ENCODE measurements at regions not wholly inside any gene's neighbourhood (a gene's known extent, or its start where the extent isn't known, plus 50 kb on each side); places are given as distances from the start of the nearest gene placed in this dataset.
A peak's percentile ranks its signal among the peaks of the same experiment; 100 is the strongest.

DNA sequence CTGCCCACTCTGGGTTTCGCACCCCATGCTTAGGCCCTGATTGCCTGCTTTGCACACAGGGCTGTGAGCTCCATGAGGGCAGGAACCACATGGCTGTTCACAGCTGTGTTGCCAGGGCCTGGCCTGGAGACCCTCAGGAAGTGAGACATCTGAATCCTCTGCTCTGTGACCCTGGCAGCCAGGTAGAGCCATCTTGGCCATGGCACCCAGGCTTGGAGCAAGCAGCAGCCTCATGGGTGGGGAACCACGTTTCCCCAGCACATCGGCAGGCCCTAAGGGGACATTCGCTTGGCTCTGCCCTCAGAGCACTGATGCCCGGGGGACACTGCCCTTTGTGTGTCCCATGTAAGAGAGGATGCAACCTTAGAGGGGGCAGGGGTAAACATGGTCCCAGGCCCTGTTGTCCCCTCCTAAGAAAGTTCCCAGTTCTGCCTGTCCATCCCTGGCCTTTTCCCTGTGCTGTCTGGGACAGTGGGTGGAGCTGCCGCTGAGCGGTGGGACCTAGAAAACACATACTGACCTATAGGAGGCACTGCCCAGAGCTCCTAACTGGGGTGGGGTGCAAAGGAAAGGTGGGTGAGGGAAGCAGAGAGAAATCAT is 144.1 kb upstream of the IER5L start:
- DNase-seq, result no peak

DNA sequence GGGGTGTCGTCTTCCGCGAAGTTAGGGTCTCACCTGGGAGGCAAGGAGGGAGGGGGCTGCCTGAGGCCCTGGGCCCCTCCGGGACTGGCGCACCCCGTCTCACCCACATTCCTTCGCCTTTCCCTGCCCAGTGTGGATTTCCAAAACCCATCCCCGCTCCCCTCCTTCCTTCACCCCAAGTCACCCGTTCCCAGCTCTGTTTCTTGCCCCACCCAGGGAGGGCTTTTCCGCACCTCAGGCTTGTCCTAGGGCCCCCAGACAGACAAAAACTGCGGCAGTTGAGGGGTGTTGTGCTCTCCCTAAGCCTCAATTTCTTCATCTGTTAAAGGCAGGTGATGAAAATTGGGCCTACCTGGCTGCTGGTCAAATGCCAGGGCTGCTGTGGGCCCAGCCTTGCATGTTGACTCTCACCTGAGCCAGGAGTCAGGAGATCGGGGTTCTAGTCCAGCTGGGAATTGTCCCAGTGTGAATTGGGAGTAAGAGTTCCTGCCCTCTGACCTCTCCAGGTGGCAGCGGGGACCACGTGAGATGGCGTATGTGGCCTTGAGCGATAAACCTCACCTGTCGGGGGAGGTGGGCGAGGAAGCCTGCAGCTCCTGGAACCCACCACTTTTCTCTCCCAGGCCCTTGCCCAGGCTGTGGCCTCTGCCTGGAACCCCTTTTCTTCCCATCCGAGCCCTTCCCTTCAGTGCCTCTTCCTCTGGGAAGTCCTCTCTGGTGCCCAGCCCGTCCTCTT is 143.4 kb upstream of the IER5L start:
- no peak for DNase-seq

DNA sequence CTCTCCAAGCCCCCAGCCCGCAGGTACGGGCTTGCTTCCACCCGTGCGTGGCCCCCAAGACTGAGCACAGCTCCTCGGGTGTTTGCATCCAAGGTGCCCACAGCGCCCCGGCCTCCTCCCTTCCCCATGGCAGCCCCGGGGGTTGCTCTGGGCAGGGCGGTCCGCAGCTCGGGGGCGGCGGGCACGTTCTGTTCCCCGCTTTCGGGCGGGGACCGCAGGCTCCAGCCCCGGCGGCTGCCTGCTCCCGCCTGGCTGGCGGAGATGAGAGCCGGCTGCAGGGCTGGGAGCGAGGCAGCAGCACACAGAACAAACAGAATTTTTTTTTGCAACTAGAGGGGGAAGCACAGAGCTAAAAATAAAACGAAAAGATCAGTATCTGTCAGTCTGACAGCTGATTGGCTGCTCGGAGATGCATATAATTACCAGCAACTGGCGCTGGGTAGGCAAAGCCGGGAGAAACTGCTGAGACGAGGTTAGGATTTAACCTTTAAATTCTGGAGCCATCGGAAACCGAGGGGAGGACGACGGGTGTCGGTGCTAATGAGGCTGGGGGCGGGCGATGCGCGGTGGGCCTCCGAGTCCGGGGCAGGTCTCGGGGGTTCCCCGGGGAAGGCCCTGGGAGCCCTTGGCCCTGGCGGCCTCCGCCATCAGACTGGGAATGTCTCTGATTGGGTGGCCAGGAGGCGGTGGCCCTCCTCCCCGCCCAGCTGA is 142.7 kb upstream of the IER5L start:
- DNase-seq, result peak; percentile 69 to 75

DNA sequence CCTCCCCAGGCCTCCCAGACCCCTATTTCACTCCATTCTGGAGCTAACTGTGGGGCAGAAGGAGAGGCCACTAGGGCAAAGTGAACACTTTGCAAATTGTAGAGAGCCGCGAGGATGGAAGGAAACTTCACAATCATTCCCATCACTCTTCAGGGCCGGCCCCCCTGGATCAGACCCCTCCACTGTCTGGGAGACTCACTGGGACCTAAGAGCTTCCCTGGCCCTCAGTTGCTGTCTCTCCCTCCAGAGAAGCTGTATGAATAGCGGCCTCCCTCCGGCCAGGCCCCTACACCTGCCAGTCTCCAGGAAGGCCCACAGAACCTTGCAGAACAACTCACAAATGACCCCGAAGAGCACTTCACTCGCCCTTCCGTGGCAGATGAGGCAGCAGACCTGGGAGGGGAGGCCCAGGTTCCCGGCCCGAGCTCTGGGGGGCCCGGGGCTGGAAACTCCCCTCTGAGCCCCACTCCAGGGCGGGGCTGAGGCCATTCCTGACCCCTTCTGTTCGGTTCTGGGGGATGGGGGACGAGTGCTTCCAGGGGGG is 141.9 kb upstream of the IER5L start:
- no peak for DNase-seq

DNA sequence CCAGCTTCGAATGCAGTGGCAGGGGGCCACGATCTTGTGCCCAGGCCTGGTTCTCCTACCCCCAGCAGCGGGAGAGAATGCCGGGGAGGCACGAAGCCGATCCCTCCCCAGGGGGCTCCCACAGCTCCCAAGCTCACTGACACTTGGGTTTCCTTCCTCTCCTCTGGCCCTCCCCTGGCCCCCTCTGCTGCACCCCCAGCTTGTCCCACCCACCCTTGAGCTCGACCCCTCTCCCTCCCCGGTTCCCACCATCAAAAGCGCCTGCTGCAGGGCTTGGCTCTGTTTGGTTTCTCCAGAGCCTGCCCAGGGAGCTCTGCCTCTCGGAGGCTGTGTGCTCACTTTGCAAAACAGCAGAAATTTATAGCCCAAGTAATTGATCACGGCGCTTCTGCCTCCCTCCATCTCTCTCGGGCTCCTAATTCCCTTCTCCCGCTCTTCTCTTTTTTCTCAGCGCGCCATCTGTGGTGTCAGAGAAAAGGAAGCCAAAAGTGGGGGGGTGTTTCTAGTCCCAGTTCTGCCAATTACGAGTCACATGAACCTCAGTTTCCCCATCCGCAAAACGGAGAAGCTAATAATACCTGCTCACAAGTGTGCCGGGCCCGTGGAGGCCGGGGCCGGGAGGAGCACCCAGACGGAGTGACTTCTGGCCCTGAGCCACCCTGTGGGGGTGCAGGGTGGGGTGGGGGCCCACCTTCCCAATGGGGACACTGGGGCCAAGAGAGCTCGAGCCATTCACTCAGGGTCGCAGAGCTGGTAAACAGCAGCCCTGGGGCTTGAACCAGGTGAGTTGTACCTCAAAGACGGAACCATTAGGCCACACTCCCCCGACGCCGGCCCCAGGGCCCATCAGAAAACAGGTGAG is 141.2 kb upstream of the IER5L start:
- DNase-seq, result no peak

DNA sequence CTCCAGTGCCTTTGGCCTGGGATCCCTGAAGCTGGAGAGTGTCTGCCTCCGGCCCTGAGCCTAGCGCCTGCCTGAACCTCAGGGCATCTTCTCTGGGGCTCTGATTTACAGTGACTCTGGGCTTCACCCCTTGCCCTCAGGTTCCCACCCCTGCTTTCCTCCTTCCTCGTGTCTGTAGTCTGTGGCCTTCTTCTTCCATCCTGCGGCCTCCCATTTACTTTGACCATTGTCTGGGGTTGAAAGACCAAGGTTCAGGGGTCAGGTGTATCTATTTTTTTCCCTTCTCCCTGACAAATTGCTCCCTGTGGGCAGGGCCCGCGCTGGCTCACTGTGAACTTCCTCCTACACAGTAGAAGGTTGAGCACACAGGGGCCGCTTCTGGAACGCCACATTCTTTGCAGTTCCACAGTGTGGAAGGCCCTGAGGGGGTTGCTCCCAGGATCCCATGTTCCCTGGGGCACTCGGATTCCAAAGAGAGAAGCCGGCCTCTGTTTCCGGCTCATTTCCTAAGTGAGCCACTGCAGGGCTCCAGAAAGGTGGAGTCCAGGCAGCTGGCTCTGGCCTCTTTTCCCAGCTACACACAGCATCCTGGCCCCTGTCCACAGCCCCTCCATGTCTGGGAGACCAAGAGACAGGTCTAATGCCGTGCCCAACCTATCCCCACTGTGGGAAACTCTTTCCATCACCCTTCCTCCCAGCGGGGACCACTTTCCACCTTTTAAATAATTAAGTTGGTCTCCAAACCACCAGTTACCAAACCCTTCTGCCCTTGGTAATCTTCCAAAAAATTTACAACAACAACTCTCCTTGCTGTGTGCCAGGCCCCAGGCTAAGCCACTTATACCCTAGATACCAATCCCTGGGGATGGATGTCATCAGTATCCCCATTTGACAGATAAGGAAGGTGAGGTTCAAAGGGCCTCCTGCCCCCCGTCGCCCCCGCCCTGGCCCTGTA is 140.3 kb upstream of the IER5L start:
- no peak for DNase-seq

DNA sequence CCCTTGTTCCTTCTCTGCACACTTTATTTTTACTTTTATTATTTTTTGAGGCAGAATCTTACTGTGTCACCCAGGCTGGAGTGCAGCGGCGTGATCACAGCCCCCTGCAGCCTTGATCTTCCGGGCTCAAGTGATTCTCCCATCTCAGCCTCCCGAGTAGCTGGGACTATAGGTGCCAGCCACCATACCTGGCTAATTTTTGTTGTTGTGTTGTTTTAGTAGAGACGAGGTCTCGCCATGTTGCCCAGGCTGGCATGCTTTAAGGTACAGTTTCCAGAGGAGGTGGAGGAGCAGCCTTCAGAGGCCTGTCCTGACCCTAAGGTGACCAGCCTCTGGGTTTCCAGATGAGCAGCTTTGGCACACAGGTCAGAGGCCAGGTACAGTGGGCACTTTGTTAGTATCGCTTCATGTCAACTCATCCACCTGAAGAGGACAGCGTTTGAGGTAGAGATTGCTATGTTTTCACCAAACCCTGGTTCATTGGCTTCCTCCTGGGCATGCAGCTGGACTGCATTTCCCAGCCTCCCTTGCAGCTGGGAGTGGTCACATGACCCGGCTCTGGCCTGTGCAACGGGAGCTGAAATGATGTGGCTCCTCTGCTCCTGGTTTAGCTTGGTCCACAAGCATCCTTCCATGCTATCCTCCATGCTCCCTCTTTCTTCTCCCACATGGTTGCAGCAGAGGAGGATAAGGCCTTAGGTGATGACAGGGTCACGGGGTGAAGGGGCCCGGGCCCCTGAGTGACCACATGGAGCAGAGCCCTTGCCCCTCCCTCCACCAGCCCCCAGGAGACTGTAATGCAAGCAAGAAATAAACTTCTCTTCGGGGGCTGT is 139.3 kb upstream of the IER5L start:
- DNase-seq, result no peak

DNA sequence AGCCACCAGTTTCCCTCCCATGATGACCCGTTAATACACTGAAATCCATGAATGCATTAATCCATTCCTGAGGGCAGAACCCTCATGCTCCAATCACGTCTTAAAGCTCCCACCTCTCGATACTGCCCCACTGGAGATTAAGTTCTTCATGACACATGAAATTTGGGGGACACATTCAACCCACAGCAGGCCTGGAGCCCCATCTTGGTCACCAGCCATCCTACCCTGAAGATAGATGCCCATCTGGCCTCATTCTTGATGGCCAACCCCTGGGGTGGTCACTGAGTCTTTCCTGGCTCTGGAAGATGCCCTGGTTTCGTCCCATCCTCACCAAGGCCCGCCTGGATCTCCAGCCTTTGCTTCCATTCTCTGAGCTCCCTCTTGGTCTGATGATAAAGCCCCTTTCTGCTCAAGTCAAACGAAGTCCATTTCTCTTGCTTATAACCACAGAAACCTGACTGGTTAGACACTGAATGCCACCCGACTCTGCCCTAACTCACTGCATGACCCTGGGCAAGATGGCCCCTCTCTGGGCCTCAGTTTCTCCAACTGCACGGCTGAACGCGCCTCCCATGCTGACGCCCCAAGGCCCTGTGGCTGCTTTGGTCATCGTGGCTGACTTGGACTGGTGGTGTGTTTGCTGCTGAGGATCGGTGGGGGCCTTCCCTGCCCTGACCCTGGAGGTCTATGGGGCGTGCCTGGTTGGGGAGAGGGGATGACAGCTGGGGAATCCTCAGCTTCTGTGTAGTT is 138.4 kb upstream of the IER5L start:
- no peak for DNase-seq

DNA sequence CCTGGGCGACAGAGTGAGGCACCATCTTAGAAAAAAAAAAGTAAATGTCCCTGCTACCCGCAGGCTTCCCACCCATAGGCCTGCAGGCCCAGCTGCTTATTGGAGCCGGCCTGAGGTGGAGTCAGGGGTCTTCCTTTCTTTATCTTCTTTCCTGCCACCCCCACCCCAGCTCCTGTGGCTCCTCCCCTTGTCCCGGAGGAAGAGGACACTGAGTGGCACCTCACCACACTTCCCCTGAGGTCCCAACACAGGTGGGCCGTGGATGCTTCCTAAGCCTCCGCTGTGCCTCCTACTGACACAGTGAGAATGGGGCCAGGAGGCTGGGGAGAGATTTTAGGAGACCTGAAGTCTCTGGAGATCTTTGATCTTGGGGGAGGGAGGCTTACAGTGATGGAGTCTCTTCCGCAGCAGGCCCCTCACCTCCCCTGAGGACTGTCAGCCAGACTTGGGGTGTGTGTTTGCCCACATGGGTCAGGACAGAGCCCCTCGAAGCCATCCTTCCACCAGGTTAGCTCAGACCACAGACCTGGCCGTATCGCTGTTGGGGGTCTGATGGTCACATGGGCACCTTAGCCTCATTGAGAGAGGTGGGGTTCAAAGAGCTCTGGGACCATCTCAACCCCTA is 135.4 kb upstream of the IER5L start:
- no peak for DNase-seq

DNA sequence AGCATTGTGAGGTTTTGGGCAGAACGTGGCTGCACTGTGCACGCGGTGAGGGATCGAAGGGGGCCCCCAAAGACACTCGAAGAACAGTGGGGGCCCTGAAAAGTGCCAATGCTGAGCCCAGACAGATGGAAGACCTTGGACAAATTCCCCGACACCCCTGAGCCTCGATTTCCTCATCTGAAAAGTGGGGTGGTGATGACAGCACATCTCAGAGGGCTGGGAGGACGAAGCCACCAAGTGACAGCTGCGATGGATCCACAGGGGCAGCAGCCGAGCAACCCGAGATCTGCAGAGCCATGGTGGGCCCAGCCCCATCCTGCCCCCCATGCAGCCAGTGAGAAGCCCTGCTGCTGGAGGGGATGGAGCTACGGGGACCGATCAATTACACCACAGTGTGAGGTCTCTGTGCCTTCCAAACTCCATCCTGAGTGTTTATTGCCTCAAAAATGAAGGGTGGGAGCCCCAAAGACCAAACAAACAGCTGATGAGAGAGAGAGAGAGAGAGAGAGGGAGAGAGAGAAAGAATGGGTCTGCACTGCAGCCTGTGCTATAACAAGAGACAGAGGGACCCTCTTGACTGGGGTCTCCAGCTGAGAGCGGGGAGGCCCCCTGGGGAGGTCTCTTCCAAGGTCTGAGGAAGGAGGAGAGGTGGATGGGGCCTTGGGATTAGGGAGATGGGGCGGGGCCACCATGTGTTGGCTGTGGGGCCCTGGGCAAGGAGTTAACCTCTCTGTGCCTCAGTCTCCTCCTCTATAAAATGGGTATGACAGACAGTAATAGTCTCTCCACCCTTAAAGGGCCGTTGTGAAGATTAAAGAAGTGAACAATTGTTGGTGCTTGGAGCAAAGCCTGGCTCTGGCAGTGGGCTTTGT is 134.4 kb upstream of the IER5L start:
- DNase-seq, result no peak

DNA sequence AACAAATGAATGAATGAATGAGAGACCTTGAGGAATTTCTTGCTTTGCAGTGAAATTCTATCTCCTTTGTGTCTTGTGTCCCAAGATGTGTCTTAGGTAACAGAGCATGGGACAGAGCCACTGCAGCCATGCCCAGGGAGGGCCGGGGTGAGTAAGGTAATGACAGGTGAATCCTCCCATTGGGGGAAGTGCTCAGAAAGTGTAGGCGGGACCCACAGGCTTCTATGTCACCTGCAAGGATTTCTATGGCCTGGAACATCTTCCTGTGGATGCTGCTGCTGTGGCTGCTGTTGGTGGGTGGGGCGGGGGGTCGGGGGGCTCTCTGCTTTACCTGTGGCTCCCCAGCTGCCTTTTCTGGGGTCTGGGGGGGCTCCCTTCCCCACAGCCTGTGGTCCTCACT is 133.6 kb upstream of the IER5L start:
- no peak for DNase-seq

DNA sequence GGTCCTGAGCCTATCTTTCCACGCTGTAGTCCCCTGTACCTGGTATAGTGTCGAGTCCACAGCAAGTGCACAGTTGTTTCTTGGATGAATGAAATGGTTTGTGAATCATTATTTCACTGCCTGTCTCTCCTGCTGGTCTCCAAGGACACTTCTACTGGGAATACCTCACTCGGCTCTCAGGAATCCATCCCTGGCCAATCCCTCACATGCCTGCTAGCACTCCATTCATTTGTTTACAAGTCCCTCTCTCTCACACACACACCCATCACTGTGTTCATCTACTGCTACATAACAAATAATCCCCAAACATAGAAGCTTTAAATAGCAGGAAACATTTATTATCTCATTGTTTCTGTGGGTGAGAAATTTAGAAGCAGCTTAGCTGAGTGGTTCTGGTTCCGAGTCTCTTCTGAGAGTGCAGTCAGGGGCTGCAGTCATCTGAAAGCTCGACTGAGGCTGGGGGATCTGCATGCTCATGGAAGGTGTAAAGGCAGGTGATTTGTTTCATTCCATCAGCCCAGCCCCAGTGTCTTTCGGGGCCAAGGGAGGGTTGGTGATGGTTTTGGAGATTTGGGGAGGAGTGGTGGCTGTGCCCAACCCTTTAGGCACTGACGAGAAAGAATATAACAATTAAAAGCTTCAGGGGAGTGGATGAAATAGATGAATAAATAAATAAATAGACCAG is 132.7 kb upstream of the IER5L start:
- no peak for DNase-seq

DNA sequence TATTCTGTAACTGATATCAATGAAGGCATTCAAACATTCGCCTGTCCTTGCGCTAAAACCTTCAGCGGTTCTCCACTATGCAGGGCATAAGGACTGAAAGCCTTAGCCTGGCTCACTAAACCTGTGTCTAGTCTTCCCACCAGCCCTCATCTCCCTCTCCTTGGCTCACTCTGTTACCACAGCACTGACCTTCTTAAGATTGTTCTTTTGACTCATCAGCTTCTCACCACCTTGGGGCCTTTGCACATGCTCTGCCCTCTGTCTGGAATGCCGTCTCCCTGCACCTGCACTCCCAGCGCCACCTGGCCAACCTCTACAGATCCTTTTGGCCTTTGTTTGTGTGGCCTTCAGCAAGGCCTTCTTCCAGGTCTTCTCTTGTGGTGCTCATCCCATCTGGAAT is 131.8 kb upstream of the IER5L start:
- no peak for DNase-seq

DNA sequence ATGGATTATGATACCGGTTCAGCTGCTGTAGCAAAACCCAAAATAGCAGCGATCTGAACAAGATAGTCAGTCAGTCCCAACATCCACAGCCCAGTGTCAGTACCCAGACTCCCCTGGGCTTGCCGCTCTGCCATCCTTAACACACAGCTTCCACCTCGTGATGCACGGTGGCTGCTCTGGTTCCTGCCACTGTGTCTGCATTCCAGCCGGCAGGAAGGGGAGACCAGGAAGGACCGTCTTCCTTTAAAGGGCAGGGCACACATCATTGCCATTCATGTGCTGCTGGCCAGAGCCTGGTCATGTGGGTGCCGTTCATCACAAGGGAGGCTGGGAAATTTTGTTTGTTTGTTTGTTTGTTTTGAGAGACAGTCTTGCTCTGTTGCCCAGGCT is 131.0 kb upstream of the IER5L start:
- no peak for DNase-seq

DNA sequence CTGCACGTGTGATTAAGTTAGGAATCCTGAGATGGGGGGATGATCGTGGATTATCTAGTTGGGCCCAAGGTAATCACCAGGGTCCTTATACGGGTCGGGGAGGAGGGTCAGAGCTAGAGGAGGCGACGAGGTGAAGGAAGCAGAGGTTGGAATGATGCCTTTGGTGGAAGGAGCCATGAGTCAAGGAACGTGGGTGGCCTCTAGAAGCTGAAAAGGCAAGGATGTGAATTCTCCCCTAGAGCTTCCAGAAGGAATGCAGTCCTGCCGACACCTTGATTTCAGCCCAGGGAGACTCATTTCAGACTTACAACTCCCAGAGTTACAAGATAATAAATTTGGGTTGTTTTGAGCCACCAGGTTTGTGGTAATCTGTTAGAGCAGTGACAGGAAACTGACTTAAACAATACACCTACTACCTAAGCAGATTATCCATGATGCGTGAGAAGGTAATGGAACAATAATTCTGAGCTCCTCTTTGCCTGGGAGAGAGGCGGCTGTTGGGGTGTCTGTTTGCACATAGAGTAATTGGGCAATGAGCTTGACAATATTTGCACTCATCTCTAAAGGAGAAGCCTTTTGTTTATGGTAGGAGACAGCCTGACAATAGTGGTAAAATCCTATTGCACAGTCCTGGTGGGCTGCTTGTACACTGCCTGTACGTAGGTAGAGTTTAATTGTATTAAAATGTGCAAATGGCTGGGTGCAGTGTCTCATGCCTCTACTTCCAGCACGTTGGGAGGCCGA is 129.3 kb upstream of the IER5L start:
- no peak for DNase-seq

DNA sequence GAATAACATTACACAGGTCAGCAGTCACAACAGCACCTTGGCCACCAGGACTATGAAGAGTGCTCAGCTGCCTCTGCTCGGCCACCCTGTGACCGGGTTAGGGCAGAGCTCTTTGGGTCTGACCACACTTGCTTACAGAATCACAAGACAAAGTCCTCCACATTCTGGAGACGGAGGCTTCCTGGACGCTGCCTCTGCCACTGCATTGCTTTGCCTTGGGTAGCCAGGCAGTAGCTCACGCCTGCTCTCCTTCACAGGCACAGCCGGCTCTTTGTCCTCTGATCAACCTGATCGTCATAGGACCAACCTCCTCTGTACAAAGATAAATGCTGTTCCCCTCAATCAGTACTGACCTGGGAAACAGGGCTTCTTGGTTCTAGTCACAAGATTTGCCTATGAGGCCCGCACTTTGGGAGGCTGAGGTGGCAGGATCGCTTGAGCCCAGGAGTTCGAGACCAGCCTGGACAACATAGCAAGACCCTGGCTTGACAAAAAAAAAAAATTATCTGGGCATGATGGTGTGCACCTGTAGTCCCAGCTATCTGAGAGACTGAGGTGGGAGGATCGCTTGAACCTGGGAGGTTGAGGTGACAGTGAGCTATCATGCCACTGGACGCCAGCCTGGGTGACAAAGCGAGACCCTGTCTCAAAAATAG is 128.4 kb upstream of the IER5L start:
- DNase-seq, result no peak

DNA sequence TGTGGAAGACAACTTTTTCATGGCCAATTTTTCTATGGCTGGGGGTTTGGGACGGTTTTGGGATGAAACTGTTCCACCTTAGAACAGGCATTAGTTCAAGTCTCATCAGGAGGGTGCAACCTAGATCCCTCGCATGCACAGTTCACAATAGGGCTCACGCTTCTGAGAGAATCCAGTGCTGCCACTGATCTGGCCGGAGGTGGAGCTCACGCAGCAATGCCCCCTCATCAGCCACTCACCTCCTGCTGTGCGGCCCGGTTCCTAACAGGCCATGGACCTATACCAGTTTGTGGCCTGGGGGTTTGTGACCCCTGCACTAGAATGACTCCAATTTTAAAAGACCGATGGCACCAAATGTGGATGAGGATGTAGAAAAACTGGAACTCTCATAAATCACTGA is 127.2 kb upstream of the IER5L start:
- no peak for DNase-seq
